SK-N-SH (cell line): ENCODE measurements at regions not wholly inside any gene's neighbourhood (a gene's known extent, or its start where the extent isn't known, plus 50 kb on each side); places are given as distances from the start of the nearest gene placed in this dataset.

ENCODE experiments used
- CTCF ChIA-PET: fragments of 300-600, 350-600 bp; formaldehyde crosslinking; extraction: SDS; loops from one replicate; lab custom pipeline; 2021; lab: Yijun Ruan, JAX
- POLR2A ChIA-PET: fragments of 350-600 bp; sonication (Branson Sonifier 250); formaldehyde crosslinking; extraction: SDS; loops from one replicate; lab custom pipeline; 2020; ENCODE audit warnings: antibody characterized with exemption, inconsistent platforms; lab: Yijun Ruan, JAX
- DNase-seq: peaks from one replicate; pipeline ENCODE4 v3.0.0; 2012
- H2AFZ ChIP-seq: fragments of 200-600 bp; sonication (generic); 2 replicates; pipeline ENCODE4 v1.8.1; 2016; ENCODE audit warnings: antibody characterized with exemption, mild to moderate bottlenecking, low read depth
- H3F3A ChIP-seq: fragments of 200-600 bp; sonication (generic); replicated peaks from 2 replicates; pipeline ENCODE3; 2016; ENCODE audit warnings: antibody characterized with exemption, mild to moderate bottlenecking; ENCODE audit not compliant: insufficient read depth
- H3K27ac ChIP-seq, 2 experiments: fragments of 200-500 bp in 1 of 2; fragments of 200-600 bp in 1 of 2; sonication (Bioruptor generic) in 1 of 2; sonication (generic), shearing (Covaris generic) in 1 of 2; 2 replicates each; pipeline versions ENCODE4 v1.5.1 to v1.6.1; 2014 to 2016; ENCODE audit warnings: low read depth in 2 of 2, inconsistent platforms in 1 of 2, low read length in 1 of 2, mild to moderate bottlenecking in 1 of 2, mixed read lengths in 1 of 2
- H3K27me3 ChIP-seq: fragments of 200-600 bp; sonication (generic), shearing (Covaris generic); 2 replicates; pipeline ENCODE4 v1.6.1; 2016; ENCODE audit warnings: mixed run types; ENCODE audit not compliant: insufficient read depth
- H3K36me3 ChIP-seq, 2 experiments: fragments of 200-500 bp in 1 of 2; fragments of 200-600 bp in 1 of 2; sonication (Bioruptor generic) in 1 of 2; sonication (generic) in 1 of 2; replicated peaks in 1 of 2; 2 replicates each; pipeline versions ENCODE3 to v1.5.1; 2014 to 2016; ENCODE audit warnings: low read length in 1 of 2, mild to moderate bottlenecking in 1 of 2; ENCODE audit not compliant: insufficient read depth in 2 of 2, control insufficient read depth in 1 of 2
- H3K4me1 ChIP-seq, 2 experiments: fragments of 200-500 bp in 1 of 2; fragments of 200-600 bp in 1 of 2; sonication (Bioruptor generic) in 1 of 2; sonication (generic), shearing (Covaris generic) in 1 of 2; 2 replicates each; pipeline versions ENCODE4 v1.5.1 to v1.6.1; 2014 to 2016; ENCODE audit warnings: low read depth in 1 of 2, low read length in 1 of 2, mixed run types in 1 of 2; ENCODE audit not compliant: insufficient read depth in 2 of 2, control insufficient read depth in 1 of 2
- H3K4me2 ChIP-seq: fragments of 200-600 bp; sonication (generic), shearing (Covaris generic); 2 replicates; pipeline ENCODE4 v1.6.1; 2017; ENCODE audit warnings: mixed run types
- H3K4me3 ChIP-seq, 2 experiments: fragments of 200-500 bp in 1 of 2; fragments of 200-600 bp in 1 of 2; sonication (Bioruptor generic) in 1 of 2; sonication (generic), shearing (Covaris generic) in 1 of 2; 2 replicates each; pipeline versions ENCODE4 v1.5.1 to v1.8.1; 2014 to 2016; ENCODE audit warnings: low read depth in 2 of 2, inconsistent platforms in 1 of 2, low read length in 1 of 2, mild to moderate bottlenecking in 1 of 2, mixed read lengths in 1 of 2, moderate library complexity in 1 of 2
- H3K79me2 ChIP-seq: fragments of 200-600 bp; sonication (generic); 2 replicates; pipeline ENCODE4 v1.8.1; 2017; ENCODE audit warnings: mild to moderate bottlenecking; ENCODE audit not compliant: insufficient read depth
- H3K9ac ChIP-seq: fragments of 200-600 bp; sonication (generic); 2 replicates; pipeline ENCODE4 v1.6.1; 2017; ENCODE audit warnings: mixed run types
- H3K9me2 ChIP-seq: fragments of 200-600 bp; sonication (generic); 2 replicates; pipeline ENCODE4 v1.6.1; 2017; ENCODE audit warnings: mixed run types
- H3K9me3 ChIP-seq: fragments of 200-600 bp; sonication (generic); 2 replicates; pipeline ENCODE4 v1.6.1; 2017; ENCODE audit warnings: mixed run types, mild to moderate bottlenecking, moderate library complexity
- H4K20me1 ChIP-seq: fragments of 200-600 bp; sonication (generic); 2 replicates; pipeline ENCODE4 v1.6.1; 2017; ENCODE audit warnings: mild to moderate bottlenecking, mixed run types; ENCODE audit not compliant: insufficient read depth
- CHD2 ChIP-seq: fragments of 150-350 bp; IDR thresholded peaks from 2 replicates; pipeline ENCODE4 v1.6.1; 2018; ENCODE audit warnings: low read length; ENCODE audit not compliant: partially characterized antibody
- CTCF ChIP-seq: fragments of 200-600 bp; sonication (generic); IDR thresholded peaks from 2 replicates; pipeline ENCODE4 v1.6.1; 2017; ENCODE audit warnings: antibody characterized with exemption, mild to moderate bottlenecking, moderate library complexity
- ELF1 ChIP-seq: IDR thresholded peaks from 2 replicates; pipeline ENCODE4 v1.4.0; 2012
- EZH2phosphoT487 ChIP-seq: fragments of 200-600 bp; sonication (generic); IDR thresholded peaks from 2 replicates; pipeline ENCODE4 v1.6.1; 2017; ENCODE audit warnings: low read depth, mixed run types, mild to moderate bottlenecking, antibody characterized with exemption, moderate library complexity, borderline replicate concordance
- FOSL2 ChIP-seq: IDR thresholded peaks from 2 replicates; pipeline ENCODE4 v1.4.0; 2012; ENCODE audit warnings: low read depth, mild to moderate bottlenecking, moderate library complexity, borderline replicate concordance
- FOXJ3 ChIP-seq: sonication (generic); formaldehyde crosslinking; IDR thresholded peaks from 2 replicates; pipeline ENCODE4 v1.5.1; 2020; ENCODE audit warnings: mild to moderate bottlenecking, missing genetic modification reagents
- GABPA ChIP-seq: IDR thresholded peaks from 2 replicates; pipeline ENCODE4 v1.4.0; 2012; ENCODE audit warnings: low read depth, mild to moderate bottlenecking
- GATA2 ChIP-seq: sonication (generic); formaldehyde crosslinking; IDR thresholded peaks from 2 replicates; pipeline ENCODE4 v1.5.0; 2020; ENCODE audit warnings: mild to moderate bottlenecking, missing genetic modification reagents
- JUND ChIP-seq: IDR thresholded peaks from 2 replicates; pipeline ENCODE4 v1.4.0; 2012
- NRF1 ChIP-seq: IDR thresholded peaks from 2 replicates; pipeline ENCODE4 v1.6.1; 2012; ENCODE audit warnings: low read depth, mild to moderate bottlenecking, low read length
- POLR2AphosphoS5 ChIP-seq: IDR thresholded peaks from 2 replicates; pipeline ENCODE4 v1.6.1; 2012; ENCODE audit warnings: low read depth, low read length
- RAD21 ChIP-seq: IDR thresholded peaks from 2 replicates; pipeline ENCODE4 v1.6.1; 2012; ENCODE audit warnings: mild to moderate bottlenecking, low read length
- REST ChIP-seq: IDR thresholded peaks from 2 replicates; pipeline ENCODE4 v1.6.1; 2012; ENCODE audit warnings: mild to moderate bottlenecking, low read depth, low read length, moderate library complexity
- RFX5 ChIP-seq: IDR thresholded peaks from 2 replicates; pipeline ENCODE4 v1.6.1; 2012; ENCODE audit warnings: mild to moderate bottlenecking, improper control_type of control experiment, low read length
- SIN3A ChIP-seq: IDR thresholded peaks from 2 replicates; pipeline ENCODE4 v1.6.1; 2012; ENCODE audit warnings: low read depth, mild to moderate bottlenecking, low read length, moderate library complexity, borderline replicate concordance
- SMC3 ChIP-seq: IDR thresholded peaks from 2 replicates; pipeline ENCODE4 v1.6.1; 2012; ENCODE audit warnings: low read depth, low read length, improper control_type of control experiment
- TEAD4 ChIP-seq: IDR thresholded peaks from 2 replicates; pipeline ENCODE4 v1.4.0; 2012; ENCODE audit warnings: mild to moderate bottlenecking, borderline replicate concordance; ENCODE audit not compliant: insufficient read depth
- USF2 ChIP-seq: fragments of 150-350 bp; IDR thresholded peaks from 2 replicates; pipeline ENCODE4 v1.6.1; 2017; ENCODE audit warnings: antibody characterized with exemption, low read length, low read depth, borderline replicate concordance
- WGBS: methylation state at CpG from one replicate; pipeline ENCODE4 v1.1.6; 2017; ENCODE audit warnings: low lambda C conversion rate; 5-methylcytosine and 5-hydroxymethylcytosine counted together

- no peaks in the 10 kb centered on the region for H4K20me1 ChIP-seq
- no peaks in the 10 kb centered on the region for H3F3A ChIP-seq
- H3K9me3 ChIP-seq: no peaks in the 10 kb centered on the region
- POLR2A ChIA-PET: no interaction called here
- no peaks in the 10 kb centered on the region for H3K9me2 ChIP-seq
- TF ChIP-seq RAD21 (no peak), TEAD4 (no peak), JUND (no peak), CHD2 (no peak), SIN3A (no peak), RFX5 (no peak), NRF1 (no peak), GABPA (no peak), FOXJ3 (no peak), CTCF (no peak), ELF1 (no peak), FOSL2 (no peak), POLR2AphosphoS5 (no peak), USF2 (no peak), REST (no peak), SMC3 (no peak), GATA2 (no peak), EZH2phosphoT487 (no peak)
- TF ChIP-seq, all 33 proteins: peak for 0
- no peak overlapping the region for H3K4me3 ChIP-seq
- no peaks in the 10 kb centered on the region for H3K79me2 ChIP-seq
- no peak overlapping the region for H3K9ac ChIP-seq
- H3K4me2 ChIP-seq: no peak overlapping the region
- H3K27ac ChIP-seq: no peak overlapping the region
- no peaks in the 10 kb centered on the region for H3K36me3 ChIP-seq
- WGBS: 51% methylated on average over 4 of the region's 4 CpGs
- H3K27me3 ChIP-seq: no peaks in the 10 kb centered on the region
- no peak overlapping the region for H2AFZ ChIP-seq
- H3K4me1 ChIP-seq: peaks cover 0 to 6% of the 10 kb centered on the region in 2 experiments; a peak in 1 of 4 replicates
- DNase-seq: no peak
- CTCF ChIA-PET: no interaction called here
Measured at GRCh38 chr22:27327497-27327896, 474.1 kb downstream of the MN1 start.
